CD4-positive, alpha-beta T cell treated with Interleukin-4 for 1 hour (primary cell): ENCODE measurements at regions not wholly inside any gene's neighbourhood (a gene's known extent, or its start where the extent isn't known, plus 50 kb on each side); places are given as distances from the start of the nearest gene placed in this dataset.
"Not testable (repeated sequence)": the region's sequence is repeated elsewhere in the genome, so short reads cannot be mapped to it uniquely, and the experiment has no call there.

ENCODE experiments used
- DNase-seq, 2 donors: peaks; one replicate each; pipeline ENCODE4 v3.0.0-alpha.2; 2020 to 2022

GRCh38 chr20:53891306-53891894, 179.0 kb downstream of the BCAS1 start:
- no peak for DNase-seq

- DNase-seq: no peak
Observed at GRCh38 chr20:53890443-53891305, 179.7 kb downstream of the BCAS1 start.

- no peak for DNase-seq
Observed at GRCh38 chr20:53889411-53890148, 180.8 kb downstream of the BCAS1 start.

GRCh38 chr20:53888951-53889350, 181.4 kb downstream of the BCAS1 start:
- DNase-seq: no peak

- DNase-seq: no peak
Observed at GRCh38 chr20:53888510-53888909, 181.9 kb downstream of the BCAS1 start.

GRCh38 chr20:53887973-53888372, 182.4 kb downstream of the BCAS1 start:
- no peak for DNase-seq

- DNase-seq: no peak
Observed at GRCh38 chr20:53884859-53885541, 185.4 kb downstream of the BCAS1 start.

GRCh38 chr20:53883098-53883911, 187.1 kb downstream of the BCAS1 start:
- DNase-seq: no peak

GRCh38 chr20:53882438-53882986, 187.9 kb downstream of the BCAS1 start:
- DNase-seq: not testable (repeated sequence)

GRCh38 chr20:53881362-53881761, 189.0 kb downstream of the BCAS1 start:
- no peak for DNase-seq

- DNase-seq: no peak
Observed at GRCh38 chr20:53880108-53880641, 190.2 kb downstream of the BCAS1 start.

GRCh38 chr20:53879048-53879684, 191.2 kb downstream of the BCAS1 start:
- no peak for DNase-seq

GRCh38 chr20:53878262-53879047, 191.9 kb downstream of the BCAS1 start:
- DNase-seq: no peak

GRCh38 chr20:53876956-53877355, 193.4 kb downstream of the BCAS1 start:
- no peak for DNase-seq

GRCh38 chr20:53876470-53876869, 193.9 kb downstream of the BCAS1 start:
- no peak for DNase-seq

GRCh38 chr20:53875452-53875851, 194.9 kb downstream of the BCAS1 start:
- peak in 1 of 2 donors; percentile 53 for DNase-seq

- no peak for DNase-seq
Observed at GRCh38 chr20:53874706-53875105, 195.7 kb downstream of the BCAS1 start.

- no peak for DNase-seq
Observed at GRCh38 chr20:53874104-53874503, 196.3 kb downstream of the BCAS1 start.

GRCh38 chr20:53873230-53873604, 197.2 kb downstream of the BCAS1 start:
- no peak for DNase-seq

GRCh38 chr20:53872561-53873229, 197.7 kb downstream of the BCAS1 start:
- DNase-seq: peak; percentile 64 to 81
